ENCODE measurements at regions not wholly inside any gene's neighbourhood (a gene's known extent, or its start where the extent isn't known, plus 50 kb on each side); places are given as distances from the start of the nearest gene placed in this dataset.

DNA sequence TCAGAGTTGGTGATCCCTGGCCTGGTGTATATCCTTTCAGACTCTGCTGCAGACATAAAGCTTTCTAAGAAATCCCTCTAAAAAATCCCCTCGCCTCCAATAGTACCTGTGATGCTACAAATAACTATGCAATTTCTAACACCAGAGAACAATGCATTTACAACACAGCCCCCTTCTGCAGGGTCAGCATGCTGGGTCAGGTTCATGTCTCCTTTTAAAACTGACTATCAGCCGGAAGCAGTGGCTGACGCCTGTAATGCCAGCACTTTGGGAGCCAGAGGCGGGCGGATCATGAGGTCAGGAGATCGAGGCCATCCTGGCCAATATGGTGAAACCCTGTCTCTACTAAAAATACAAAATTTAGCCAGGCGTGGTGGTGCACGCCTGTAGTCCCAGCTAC is 77.0 kb upstream of the SPATA12 start:
- DNase-seq: no peak

DNA sequence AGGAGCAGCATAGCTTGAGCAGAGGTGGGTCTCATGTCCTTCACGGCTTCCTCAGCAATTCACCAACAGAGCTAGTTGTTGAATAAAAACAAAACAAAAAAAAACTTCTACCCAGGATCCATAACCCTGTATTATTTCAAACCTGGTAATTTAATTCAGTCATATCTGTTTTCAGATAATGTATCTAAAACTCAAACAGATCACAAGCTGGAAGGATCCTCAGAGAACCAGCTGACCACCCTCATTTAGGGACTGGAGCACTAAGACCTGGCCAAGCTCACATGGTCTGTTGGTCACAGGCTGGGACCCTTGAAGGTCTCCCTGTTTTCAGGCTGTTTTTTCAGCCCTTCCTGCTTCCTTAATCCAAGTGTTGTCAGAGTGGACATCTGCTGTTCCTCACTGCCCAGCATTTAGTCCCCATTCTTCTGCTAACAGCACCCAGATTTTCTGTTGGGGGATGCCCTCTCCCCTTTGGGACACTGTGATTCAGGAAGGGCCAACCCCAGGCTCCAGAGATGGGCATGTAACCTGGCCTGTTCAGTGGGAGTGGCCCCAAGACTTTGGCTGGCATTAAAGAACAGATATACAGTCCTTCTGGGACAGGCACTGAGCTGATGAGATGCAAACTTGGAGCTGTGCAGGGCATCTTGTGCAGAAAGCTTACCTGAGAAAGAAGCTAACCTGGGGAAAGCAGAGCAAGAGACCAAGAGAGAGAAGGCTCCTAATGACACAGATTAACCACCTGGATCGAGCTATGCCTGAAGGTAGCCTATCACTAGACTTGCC is 78.8 kb upstream of the SPATA12 start:
- no peak for DNase-seq

DNA sequence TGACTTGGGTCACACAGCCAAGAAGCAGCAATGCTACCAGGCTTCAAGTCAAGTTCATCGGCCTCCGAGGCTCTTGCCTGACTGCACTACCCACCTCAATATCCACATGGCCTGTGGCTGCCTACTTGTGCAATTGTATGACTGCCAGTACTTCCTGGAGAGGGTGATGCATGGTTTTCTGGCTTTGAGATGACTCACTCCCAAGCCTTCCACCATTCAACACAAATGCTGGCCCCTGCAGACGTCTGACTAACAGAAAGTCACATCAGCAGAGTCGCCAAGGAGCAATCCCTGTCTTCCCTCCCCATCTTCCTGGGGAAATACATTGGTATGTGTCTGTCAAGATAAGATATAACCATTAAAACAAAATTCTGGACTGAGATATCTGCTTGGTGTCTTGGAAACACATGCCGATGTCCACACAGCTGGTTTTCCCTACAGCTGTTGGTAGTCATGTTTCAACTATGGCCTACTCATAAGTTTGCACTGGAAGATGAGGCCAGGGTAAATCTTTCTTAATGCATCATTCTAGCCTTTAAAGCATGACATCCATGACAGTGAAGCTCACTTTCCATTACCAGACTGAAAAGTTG is 79.6 kb upstream of the SPATA12 start:
- no peak for DNase-seq

DNA sequence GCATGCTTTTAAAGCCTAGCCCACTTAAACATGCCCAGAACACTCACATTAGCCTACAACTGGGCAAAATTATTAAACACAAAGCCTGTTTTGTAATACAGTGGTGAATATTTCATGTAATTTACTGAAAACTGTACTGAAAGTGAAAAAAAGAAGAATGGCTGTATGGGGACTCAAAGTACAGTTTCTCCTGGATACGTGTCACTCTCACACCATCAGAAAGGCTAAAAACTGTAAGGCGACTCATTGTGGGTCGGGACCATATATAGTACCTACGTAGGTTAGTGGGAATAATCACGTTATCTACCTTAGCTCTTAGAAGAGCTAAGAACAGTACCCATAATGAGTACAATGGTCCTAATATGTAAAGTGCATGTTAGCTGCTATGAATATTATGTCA is 80.2 kb upstream of the SPATA12 start:
- DNase-seq: no peak

DNA sequence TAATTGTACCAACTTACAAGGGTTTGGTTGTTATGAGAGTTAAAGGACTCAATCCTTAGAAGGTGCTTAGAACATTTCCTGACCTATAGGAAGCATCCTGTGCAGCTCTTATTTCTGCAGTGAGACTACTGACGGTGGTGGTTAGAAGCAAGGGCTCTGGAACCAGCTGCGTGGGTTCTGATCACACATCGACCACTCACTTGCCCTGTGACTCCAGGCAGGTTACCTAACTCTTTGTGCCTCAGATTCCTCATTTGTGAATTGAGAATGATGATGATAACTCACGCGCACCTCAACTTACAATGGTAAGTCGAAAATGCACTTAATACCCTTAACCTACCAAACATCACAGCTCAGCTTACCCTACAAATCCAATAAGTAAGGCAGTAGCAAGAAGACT is 80.7 kb upstream of the SPATA12 start:
- no peak for DNase-seq

DNA sequence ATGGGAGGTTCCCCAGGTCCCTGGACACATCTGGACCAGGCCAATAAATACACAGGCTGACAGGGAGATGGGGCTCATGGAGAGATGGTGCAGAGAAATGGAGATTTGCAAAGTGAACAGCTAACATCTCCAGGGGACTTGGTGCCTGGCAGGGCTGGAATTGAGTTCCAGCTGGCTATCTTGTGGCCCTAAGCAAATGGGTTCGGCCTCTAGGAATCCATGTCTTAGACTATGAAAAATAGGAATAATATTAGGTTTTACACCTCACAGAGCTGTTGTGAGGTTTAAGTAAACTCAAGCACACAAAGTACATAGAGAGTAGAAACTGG is 82.9 kb upstream of the SPATA12 start:
- no peak for DNase-seq

DNA sequence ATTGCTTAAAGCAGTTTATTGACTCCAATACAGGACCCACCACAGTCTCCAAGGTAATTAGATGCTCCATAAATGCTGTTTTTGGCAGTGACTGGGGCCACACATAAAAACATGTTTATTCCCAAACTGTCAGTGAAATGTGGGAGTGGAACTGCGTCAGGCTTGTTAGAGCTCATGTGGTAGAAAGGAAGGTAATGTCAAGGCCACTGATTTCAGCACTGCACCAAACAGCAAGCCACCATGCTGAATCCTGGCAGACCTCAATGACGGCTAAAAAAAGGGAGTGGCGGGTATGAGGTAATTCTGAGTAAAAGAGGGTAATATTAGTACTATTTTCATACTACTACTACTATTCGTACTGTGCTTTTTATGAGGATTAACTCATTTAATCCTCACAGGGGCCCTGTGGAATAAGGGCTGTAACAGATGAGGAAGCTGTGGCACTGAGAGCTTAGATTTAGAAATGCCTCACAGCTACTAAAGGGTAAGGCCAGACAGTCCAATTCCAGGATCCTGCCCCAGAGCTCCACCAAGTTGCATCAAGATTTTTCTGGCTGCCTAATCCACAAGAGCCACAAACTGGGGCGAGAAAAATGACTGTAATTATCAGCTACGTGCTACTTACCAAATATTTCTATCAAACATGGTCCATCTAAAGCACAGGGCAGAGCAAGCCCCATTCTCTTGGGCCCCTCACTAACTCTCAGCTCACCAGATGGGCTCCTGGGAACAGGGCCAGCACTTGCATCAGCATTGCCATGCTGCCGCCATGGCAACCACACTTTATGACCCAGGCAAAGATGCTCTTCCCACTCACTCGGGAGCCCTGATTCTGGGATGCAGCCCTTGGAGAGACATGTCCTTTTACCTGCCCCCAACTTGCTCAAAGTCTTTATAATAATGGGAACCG is 83.6 kb upstream of the SPATA12 start:
- DNase-seq: peak; percentile 49

DNA sequence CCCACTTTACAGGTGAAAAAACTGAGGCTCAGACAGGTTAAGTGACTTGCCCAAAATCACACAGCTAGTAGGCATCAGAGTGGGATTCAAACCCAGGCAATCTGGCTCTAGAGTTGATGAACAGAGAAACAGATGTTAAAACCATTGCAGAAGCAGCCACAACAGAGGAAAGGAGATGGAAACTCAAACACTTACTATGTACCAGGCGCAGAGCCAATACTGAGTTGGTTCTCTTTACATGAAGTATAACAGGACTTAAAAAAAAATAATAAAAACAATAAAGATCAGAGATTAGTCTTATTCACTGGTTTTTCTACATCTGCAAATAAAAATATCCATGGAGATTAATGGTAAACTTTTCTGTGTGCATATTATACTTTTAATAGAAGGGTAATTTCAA is 84.9 kb upstream of the SPATA12 start:
- no peak for DNase-seq

DNA sequence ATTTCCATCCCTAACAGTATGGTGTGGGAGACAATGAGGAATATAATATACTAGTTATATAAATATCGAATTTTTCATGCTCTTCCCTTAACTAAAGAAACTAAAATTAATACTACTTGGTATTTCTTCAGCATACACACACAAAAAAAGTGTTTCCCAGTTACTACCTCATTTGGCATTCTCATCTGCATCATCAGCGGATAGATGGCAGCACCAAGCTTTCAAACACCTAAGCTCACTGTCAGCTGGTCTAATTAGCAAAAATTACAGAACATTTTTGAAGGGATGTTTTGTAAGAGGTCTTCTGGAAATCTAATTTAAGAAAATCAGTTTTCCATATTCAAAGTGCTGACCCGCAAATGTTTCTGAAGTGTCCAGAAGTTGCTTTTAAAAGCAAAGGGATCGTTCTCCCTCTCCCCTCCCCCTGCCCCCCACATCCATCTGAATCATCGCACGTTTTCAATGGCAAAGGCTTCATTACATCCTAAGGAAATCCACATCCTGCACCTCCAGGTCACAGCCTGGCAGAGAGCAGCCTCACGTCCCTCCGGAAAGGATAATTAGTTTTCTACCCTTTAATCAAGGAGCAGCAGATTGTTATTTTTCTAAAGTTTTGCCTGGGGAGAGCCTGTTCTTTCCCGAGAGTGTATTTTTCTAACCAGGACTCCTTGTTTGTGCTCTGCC is 86.1 kb upstream of the SPATA12 start:
- no peak for DNase-seq

DNA sequence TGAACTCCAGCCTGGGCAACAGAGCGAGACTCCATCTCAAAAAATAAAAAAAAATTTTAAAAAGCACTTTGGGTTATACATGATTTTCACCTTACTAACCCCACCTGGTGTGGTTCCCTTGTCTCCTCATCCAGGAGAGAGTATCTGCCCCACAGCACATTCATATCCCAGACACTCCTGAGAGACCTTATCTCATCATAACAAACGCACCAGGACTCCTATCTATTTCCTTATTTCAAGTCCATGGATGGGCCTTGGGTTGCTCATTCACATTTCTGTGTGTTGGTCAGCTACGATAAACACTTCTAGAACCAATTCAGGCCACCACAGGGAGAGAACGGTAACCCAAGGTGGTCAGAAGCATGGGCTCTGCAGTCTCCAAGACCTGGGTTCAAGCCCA is 88.6 kb upstream of the SPATA12 start:
- DNase-seq: no peak

DNA sequence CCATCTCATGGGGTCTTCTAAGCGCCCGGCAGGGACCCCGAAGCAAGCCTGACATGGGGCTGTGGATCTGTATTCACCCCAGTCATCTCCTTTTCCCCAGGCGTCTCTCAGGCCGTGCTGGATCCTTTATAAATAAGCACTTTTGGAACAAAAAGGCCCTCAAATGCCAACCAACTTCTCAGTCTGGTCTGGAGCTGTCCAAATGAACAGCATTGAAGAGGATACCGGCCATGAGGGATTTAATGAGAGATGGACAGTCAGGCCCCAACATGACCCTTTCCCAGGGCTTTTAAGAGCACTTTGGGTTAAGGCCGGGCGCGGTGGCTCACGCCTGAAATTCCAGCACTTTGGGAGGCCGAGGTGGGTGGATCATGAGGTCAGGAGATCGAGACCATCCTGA is 89.2 kb upstream of the SPATA12 start:
- no peak for DNase-seq

DNA sequence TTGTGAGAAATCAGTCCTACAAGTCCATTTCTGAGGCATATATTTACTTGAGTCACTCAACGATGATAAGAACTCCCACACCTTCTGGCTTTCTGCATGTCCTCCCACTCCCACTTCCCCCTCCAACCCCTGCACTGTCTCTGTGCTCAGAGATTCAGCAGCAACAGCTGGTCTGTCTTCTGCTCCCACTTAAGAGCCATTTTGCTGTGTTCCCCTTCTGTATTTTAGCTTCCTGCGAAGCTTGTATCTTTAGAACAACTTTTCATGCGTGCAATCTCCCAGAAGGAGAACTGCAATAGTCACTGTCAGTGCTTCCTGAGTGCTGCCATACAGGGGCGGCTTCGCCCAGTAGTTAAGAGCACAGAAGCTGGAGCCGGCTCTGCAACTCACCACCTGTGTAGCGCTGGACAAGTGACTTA is 90.0 kb upstream of the SPATA12 start:
- no peak for DNase-seq

DNA sequence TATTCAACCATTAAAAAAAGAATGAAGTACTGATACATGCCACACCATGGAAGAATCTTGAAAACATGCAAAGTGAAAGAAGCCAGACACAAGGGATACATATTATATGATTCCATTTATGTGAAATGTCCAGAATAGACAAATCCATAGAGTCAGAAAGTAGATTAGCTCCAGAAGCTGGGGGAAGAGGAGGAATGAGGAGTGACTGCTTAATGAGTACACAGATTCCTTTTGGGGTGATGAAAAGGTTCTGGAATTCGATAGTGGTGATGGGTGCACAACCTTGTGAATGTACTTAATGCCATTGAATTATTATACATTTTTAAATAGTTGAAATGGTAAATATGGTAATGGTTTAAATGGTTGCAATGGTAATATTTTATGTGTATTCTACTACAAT is 90.6 kb upstream of the SPATA12 start:
- DNase-seq: no peak

DNA sequence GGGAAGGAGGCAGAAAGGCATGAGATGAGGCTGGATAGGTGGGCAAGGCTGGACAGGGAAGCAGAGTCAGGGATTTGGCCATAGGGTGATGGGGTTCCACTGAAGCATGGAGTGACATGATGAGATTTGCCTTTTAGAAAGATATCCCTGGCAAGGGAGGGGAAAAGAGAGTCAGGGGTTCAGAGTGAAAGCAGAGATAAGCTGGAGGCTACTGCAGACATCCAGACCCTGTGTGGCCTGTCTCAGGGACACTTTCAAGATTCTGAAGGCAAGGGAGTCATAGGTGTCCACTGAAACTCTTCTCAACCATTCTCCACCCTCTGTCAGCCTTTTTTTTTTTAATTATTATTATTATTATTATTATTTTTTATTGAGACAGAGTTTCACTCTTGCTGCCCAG is 94.0 kb upstream of the SPATA12 start:
- no peak for DNase-seq

DNA sequence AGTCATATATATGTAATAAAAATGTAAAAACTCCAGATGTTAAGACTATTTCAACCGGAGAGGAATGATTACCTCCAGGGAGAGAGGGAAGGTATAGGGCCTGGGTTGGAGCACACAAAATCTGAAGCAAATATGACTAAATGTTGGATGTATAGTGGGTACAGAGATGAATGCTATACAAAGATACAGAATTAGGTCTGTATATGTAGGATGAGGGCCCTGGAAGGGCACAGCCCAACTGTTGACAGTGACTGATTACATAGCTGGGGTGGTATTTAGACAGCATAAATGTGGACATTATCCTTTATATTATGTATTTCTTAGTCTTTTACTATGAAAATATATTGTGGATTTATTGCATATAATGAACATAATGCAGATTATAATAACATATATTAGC is 94.4 kb upstream of the SPATA12 start:
- DNase-seq: no peak

DNA sequence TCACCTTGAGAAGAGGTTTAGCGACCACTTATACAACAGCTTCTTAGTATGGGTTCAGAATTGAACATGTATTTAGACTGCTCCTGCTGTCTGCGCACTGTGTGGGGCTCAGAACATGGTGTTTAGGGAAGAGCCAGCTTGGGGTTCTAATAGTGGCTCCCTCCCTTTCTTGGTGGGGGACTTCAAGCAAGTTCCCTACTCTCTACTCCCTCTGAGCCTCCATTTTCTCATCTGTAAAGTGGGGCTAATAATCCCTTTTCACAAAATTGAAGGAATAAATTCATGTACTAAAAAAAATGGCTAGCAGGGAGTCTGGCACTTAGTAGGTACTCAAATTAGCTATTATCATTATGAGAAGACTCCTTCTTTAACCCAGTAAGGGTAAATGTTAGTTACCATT is 97.5 kb upstream of the SPATA12 start:
- no peak for DNase-seq

DNA sequence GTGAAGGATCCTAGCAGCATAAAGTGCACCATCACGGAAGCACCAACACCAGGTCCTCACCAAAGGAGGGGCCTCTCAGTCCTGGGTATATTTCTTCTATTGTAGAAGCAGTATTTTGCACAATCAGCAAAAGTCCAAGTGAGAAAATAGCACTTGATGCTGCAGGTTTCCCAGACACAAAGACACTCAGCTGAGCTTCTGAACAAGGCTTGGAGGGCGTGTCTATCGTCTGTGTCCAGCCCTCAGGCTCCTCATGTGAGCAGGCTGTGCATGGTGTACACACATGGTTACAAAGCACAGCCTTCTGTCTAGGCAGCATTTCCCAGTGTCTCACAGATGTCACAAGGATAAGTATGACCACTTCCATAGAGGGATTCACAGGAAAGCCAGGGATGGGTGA is 98.3 kb upstream of the SPATA12 start:
- DNase-seq: no peak

DNA sequence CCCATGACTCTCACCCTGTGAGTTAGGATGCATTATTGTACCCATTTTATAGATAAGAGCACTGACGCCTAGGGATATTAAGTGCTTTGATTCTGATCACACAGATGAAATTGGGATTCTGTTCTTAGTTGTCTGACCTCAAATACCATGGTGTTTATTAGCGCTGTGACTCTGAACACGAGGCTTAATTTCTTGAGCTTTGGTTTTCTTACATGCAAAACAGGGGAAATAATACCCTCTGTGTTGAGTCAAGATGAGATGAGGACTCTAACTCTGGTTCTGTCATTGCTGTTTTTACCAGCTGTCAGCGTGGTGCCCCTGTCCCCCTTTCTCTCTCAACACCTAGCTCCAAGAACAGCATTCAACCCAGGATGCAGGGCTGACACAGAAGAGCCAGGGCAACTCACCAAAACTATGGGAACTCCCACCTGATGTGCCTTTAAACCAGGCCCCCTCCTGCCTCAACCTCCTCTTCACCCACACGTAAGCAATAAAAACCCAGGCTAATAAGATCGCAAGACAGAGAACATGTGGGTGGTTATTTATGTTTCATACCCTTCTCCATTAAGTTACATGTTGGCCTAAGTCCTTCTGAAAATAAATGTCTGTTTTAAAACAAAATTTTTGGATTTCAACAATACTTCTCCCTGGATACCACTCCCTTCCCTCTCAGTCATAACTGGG is 100.1 kb upstream of the SPATA12 start:
- DNase-seq: no peak

DNA sequence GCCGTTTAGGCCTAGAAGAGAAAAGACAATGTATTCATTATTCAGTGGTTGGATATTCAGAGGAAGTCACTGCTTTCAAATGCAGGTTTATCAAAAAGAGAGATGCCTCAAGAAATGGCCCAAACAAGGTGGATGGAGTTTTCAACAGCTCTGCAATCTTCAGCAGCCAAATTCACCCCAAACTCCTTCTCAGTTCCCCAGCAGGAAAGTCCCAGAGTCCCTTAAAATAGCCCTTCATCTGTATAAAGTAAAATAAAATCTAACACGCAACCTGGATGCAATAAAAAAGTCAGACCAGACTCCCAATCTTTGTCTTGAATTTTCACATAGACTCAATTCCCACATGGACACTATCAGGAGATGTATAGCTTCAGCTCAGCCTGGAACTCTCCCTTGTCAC is 101.6 kb upstream of the SPATA12 start:
- no peak for DNase-seq

DNA sequence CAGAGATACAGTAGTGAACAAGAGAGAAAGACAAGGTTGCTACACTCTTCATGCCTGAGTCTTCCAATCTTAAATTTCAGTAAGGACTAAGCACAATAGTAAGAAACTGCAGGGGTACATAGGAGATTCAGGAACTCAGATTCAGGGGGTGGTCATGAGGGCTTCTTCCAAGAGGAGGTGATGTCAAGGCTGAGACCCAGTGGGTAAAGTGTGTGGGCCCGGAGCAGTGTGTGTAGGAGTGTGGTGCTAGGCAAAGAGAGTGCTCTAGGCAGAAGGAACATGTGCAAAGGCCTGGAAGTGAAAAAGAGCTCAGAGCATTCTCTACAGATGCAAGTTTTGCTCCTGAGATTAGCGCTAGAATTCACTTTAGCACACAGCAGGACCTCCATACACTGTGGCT is 102.9 kb upstream of the SPATA12 start:
- DNase-seq: no peak

DNA sequence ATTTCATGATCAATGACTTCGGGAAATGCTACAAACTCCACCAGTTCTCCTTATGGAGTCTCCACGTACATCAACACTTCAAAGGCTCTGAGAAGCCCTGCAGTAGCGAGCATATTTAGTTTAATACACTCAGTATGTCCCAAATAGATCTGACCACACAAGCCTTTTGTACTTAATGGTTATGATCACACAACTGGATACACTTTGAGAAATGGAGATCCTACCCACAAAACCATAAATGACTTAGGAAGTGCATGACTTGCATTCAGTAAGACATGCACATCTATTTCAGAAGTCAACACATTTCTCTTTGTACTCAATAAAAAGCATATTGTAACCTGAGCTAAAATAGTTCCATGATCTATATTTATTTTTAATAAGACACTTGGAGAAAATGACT is 103.6 kb upstream of the SPATA12 start:
- no peak for DNase-seq

DNA sequence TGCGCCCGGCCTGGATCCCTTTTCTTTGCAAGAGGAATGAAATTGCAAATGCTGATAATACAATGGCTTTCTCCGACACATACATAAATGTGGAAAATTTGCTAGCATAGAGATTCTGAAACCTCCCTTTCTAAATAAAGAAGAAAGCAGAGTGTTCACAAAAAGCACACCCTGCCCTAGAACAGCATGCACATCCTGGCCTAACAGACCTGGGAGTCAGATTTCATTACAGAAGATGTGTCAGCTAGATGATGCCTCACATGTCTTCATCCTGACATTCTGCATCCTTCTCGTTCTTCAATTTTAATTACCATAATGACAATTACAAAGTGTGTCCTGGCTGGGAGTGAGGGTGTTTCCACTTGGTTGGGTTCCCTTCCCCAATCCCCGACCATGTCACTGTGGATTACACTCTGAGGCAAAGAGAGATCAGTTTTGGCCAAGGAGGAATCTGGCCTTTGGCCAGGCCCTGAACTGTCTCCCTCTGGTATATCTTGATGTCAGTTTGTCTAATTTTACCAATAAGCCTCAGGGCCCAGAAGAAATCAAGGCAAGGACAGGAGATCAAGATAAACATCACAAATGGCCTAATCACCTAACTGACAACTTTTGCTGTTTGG is 104.9 kb upstream of the SPATA12 start:
- no peak for DNase-seq
